T-cell (primary cell): ENCODE measurements at regions not wholly inside any gene's neighbourhood (a gene's known extent, or its start where the extent isn't known, plus 50 kb on each side); places are given as distances from the start of the nearest gene placed in this dataset.

Source experiments
- ATAC-seq, 4 experiments: fragments of 200-7000 bp in 3 of 4; fragments of 150-1000 bp in 1 of 4; cut with Tn5 transposase; replicated peaks in 1 of 4; 1 replicate in 3 of 4; 2 replicates in 1 of 4; pipeline ENCODE4 v1.10.0; 2021; ENCODE audit warnings: moderate library complexity in 3 of 4, mild to moderate bottlenecking in 2 of 4, moderate number of reproducible peaks in 1 of 4
- CTCF ChIA-PET, 2 donors: fragments of 300-600 bp; sonication (Branson Sonifier 250); formaldehyde crosslinking; loops; one replicate each; lab custom pipeline; 2022; ENCODE audit warnings: antibody characterized with exemption in 2 of 2; lab: Charles Lee
- POLR2A ChIA-PET, 2 donors: fragments of 300-600 bp; sonication (Branson Sonifier 250); formaldehyde crosslinking; loops; one replicate each; lab custom pipeline; 2022; ENCODE audit warnings: antibody characterized with exemption in 2 of 2; lab: Charles Lee
- DNase-seq, 35 experiments: peaks; one replicate each; pipeline versions ENCODE4 v3.0.0 to v3.0.0-alpha.2; 2013 to 2023
- H3K27ac ChIP-seq: one replicate; pipeline ENCODE4 v1.5.1; 2013; ENCODE audit warnings: low read length
- H3K27me3 ChIP-seq, 2 experiments: replicated peaks in 1 of 2; 1 replicate in 1 of 2; 2 replicates in 1 of 2; pipeline versions ENCODE4 v1.6.1 to v1.7.0; 2013; ENCODE audit warnings: low read length in 1 of 2, mixed read lengths in 1 of 2; ENCODE audit not compliant: control insufficient read depth in 2 of 2, insufficient read depth in 2 of 2; ENCODE audit errors: extremely low read depth in 1 of 2
- H3K36me3 ChIP-seq, 2 donors: 1 replicate in 1 of 2; 2 replicates in 1 of 2; pipeline versions ENCODE4 v1.6.1 to v1.7.0; 2013; ENCODE audit warnings: low read length in 1 of 2; ENCODE audit not compliant: control insufficient read depth in 2 of 2, insufficient read depth in 1 of 2; ENCODE audit errors: extremely low read depth in 1 of 2
- H3K4me1 ChIP-seq, 2 experiments: 1 replicate in 1 of 2; 2 replicates in 1 of 2; pipeline versions ENCODE4 v1.6.1 to v1.7.0; 2013; ENCODE audit warnings: low read length in 2 of 2, mixed read lengths in 1 of 2; ENCODE audit not compliant: insufficient read depth in 2 of 2, control insufficient read depth in 1 of 2; ENCODE audit errors: extremely low read depth in 1 of 2
- H3K4me3 ChIP-seq, 2 donors: 1 replicate in 1 of 2; 2 replicates in 1 of 2; pipeline versions ENCODE4 v1.5.1 to v1.7.0; 2013; ENCODE audit warnings: mild to moderate bottlenecking in 2 of 2, low read length in 1 of 2, moderate library complexity in 1 of 2; ENCODE audit not compliant: control insufficient read depth in 1 of 2; ENCODE audit errors: extremely low read depth in 1 of 2
- H3K9me3 ChIP-seq: 2 replicates; pipeline ENCODE4 v1.7.0; 2013
- H3K27ac Mint-ChIP-seq, 2 donors: one replicate each; pipeline ENCODE4 v1.8.0; 2020 to 2021; ENCODE audit warnings: mild to moderate bottlenecking in 2 of 2, mixed read lengths in 2 of 2
- H3K27me3 Mint-ChIP-seq, 2 donors: one replicate each; pipeline ENCODE4 v1.8.0; 2021 to 2022; ENCODE audit warnings: mixed read lengths in 2 of 2
- H3K36me3 Mint-ChIP-seq: one replicate; pipeline ENCODE4 v1.8.0; 2021; ENCODE audit warnings: mixed read lengths
- H3K4me1 Mint-ChIP-seq, 3 donors: one replicate each; pipeline ENCODE4 v1.8.0; 2020 to 2022; ENCODE audit warnings: mixed read lengths in 3 of 3, mild to moderate bottlenecking in 1 of 3
- H3K4me3 Mint-ChIP-seq, 3 donors: one replicate each; pipeline ENCODE4 v1.8.0; 2020 to 2022; ENCODE audit warnings: mild to moderate bottlenecking in 3 of 3, mixed read lengths in 3 of 3, moderate library complexity in 3 of 3
- H3K9me3 Mint-ChIP-seq, 3 donors: one replicate each; pipeline ENCODE4 v1.8.0; 2020 to 2022; ENCODE audit warnings: mixed read lengths in 3 of 3
- WGBS: methylation state at CpG from one replicate; pipeline ENCODE4 v1.1.5; 2013; ENCODE audit warnings: missing lambda C conversion rate; ENCODE audit not compliant: insufficient coverage; 5-methylcytosine and 5-hydroxymethylcytosine counted together

DNA sequence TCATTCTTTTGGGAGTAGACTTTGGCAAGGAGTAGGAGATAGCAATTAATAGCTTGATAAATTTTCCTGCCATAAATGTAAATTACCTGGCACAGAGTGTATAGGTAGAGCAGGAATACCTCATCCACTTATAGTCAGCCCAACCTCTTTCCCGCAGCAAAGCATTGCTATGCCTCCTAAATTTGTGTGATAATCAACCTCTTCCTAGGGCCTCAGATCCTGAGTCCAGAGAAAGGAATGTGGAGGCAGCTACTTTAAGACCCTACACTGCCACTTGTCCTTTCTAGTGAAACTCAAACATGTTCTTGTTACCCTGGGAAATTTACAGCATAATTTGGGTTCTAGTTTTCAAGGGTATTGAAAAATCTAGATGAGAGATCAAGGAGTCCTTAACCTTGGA is 919.0 kb downstream of the RAPGEF2 start:
- Histone ChIP-seq H3K27me3 (no peaks in the 10 kb centered on the region), H3K4me3 (no peak overlapping the region), H3K27ac (no peak overlapping the region), H3K9me3 (no peaks in the 10 kb centered on the region), H3K4me1 (no peaks in the 10 kb centered on the region), H3K36me3 (no peaks in the 10 kb centered on the region)
- 80% methylated on average over 1 of the region's 1 CpG for WGBS
- Mint-ChIP-seq H3K36me3 (no peaks in the 10 kb centered on the region), H3K4me1 (no peaks in the 10 kb centered on the region), H3K9me3 (peaks cover 14 to 39% (median 18%) of the 10 kb centered on the region in 3 donors), H3K27me3 (no peaks in the 10 kb centered on the region), H3K27ac (no peak overlapping the region), H3K4me3 (no peak overlapping the region)
- ChIA-PET CTCF (no interaction called here), POLR2A (no interaction called here)
- no peak for DNase-seq
- no peak for ATAC-seq

DNA sequence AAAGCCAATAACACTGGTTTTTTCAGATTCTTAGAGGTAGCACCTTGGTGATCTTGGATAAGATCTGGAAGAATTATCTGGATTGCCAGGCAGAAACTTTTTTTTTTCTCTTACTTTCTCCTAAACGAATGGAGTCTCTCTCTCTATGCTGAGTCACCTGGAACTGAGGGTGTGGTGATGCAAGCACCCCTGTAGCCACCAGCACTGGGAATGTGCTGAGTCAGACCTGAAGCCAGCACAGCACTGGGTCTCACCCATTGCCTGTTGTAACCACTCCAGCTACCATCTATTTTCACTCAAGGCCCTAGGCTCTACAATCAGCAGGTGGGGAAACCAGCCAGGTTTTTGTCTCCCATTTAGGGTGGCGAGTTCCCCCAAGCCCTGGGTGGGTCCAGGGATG is 923.8 kb downstream of the RAPGEF2 start:
- H3K4me1 ChIP-seq = no peaks in the 10 kb centered on the region
- no peak overlapping the region for H3K27ac ChIP-seq
- no peaks in the 10 kb centered on the region for H3K36me3 Mint-ChIP-seq
- no peaks in the 10 kb centered on the region for H3K27me3 Mint-ChIP-seq
- no peak overlapping the region for H3K4me3 Mint-ChIP-seq
- H3K36me3 ChIP-seq = no peaks in the 10 kb centered on the region
- H3K9me3 Mint-ChIP-seq = peaks cover 0 to 14% (median 2%) of the 10 kb centered on the region in 3 donors
- no peak for ATAC-seq
- no peak for DNase-seq
- no peak overlapping the region for H3K27ac Mint-ChIP-seq
- CTCF ChIA-PET = no interaction called here
- no peaks in the 10 kb centered on the region for H3K27me3 ChIP-seq
- POLR2A ChIA-PET = no interaction called here
- H3K4me3 ChIP-seq = no peak overlapping the region
- no CpG with 5 or more reads among the region's 2 CpGs for WGBS
- H3K4me1 Mint-ChIP-seq = no peaks in the 10 kb centered on the region
- no peaks in the 10 kb centered on the region for H3K9me3 ChIP-seq

DNA sequence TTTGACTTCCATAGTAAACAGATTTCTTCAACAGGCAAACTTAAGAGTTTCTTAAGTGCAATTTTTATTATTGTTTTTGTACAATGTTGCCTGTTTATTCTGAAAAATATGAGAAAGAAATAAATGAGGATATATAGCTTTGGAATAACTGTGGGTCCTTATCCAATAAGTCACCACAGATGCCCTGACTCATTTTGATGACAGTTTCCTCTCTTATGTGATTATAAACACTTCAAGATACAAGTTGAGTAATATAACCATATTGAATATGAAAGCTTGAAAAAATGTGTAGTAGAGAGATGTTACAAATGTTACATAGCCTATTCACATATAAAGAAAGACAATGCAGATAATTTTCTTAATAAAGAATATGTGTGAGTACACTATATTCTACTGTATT is 931.6 kb downstream of the RAPGEF2 start:
- DNase-seq (no peak), ATAC-seq (no peak)
- H3K4me1 Mint-ChIP-seq = no peaks in the 10 kb centered on the region
- CTCF ChIA-PET = no interaction called here
- H3K4me3 ChIP-seq = no peak overlapping the region
- H3K4me3 Mint-ChIP-seq = no peak overlapping the region
- H3K36me3 Mint-ChIP-seq = no peaks in the 10 kb centered on the region
- no peaks in the 10 kb centered on the region for H3K4me1 ChIP-seq
- peaks cover under 1% of the 10 kb centered on the region for H3K9me3 ChIP-seq
- no peak overlapping the region for H3K27ac Mint-ChIP-seq
- peaks cover 3 to 7% (median 6%) of the 10 kb centered on the region in 3 donors for H3K9me3 Mint-ChIP-seq
- POLR2A ChIA-PET = no interaction called here
- no peaks in the 10 kb centered on the region for H3K36me3 ChIP-seq
- no peak overlapping the region for H3K27ac ChIP-seq
- H3K27me3 ChIP-seq = no peaks in the 10 kb centered on the region
- no peaks in the 10 kb centered on the region for H3K27me3 Mint-ChIP-seq

DNA sequence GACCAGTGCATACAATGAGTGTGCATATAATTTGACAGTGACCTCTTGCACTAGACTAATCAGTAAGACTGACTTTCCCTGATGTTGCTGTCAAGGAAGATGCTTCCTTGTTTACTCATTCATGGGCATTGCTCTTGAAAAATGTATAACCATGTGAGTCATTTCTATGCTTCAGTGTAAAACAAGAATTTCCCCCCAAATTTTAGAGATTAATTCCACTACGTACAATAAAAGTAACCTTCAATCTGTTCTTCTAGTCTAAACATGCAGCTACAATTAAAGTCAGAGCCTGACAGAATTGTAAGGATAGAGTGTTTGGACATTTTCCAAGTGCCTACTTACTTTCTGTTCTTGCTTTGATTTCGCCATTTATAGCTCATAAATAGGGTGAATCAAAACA is 935.7 kb downstream of the RAPGEF2 start:
- no peaks in the 10 kb centered on the region for H3K4me1 ChIP-seq
- ChIA-PET POLR2A (no interaction called here), CTCF (no interaction called here)
- no peak overlapping the region for H3K27ac ChIP-seq
- no peaks in the 10 kb centered on the region for H3K36me3 ChIP-seq
- Mint-ChIP-seq H3K4me1 (no peaks in the 10 kb centered on the region), H3K27ac (no peak overlapping the region), H3K27me3 (no peaks in the 10 kb centered on the region), H3K36me3 (no peaks in the 10 kb centered on the region), H3K4me3 (no peak overlapping the region), H3K9me3 (peaks cover 3 to 7% (median 6%) of the 10 kb centered on the region in 3 donors)
- DNase-seq (no peak), ATAC-seq (no peak)
- H3K4me3 ChIP-seq = no peak overlapping the region
- 83% methylated on average over 1 of the region's 2 CpGs for WGBS
- H3K27me3 ChIP-seq = no peaks in the 10 kb centered on the region
- H3K9me3 ChIP-seq = peaks cover 2% of the 10 kb centered on the region

DNA sequence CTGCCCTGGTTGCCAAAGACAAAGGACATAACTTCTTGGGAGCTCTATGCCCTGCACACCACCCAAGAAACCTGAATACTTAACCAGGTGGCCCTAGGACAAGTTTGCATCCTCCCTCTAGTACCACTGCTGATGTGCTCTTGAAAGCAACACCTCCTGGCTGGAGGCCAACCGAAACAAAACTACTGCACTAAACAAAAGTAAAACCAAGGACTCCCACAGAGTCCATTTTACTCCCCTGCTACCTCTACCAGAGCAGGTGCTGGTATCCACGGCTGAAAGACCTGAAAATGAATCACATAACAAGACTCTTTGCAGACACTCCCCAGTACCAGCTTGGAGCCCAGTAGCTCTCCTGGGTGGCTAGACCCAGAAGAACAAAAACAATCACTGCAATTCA is 941.8 kb downstream of the RAPGEF2 start:
- Mint-ChIP-seq H3K27me3 (no peaks in the 10 kb centered on the region), H3K36me3 (no peaks in the 10 kb centered on the region), H3K9me3 (peaks cover 12 to 30% (median 22%) of the 10 kb centered on the region in 3 donors), H3K4me3 (no peak overlapping the region), H3K27ac (no peak overlapping the region), H3K4me1 (no peaks in the 10 kb centered on the region)
- H3K27me3 ChIP-seq = no peaks in the 10 kb centered on the region
- H3K4me3 ChIP-seq = no peak overlapping the region
- 63% methylated on average over 2 of the region's 2 CpGs for WGBS
- POLR2A ChIA-PET = no interaction called here
- H3K9me3 ChIP-seq = no peaks in the 10 kb centered on the region
- ATAC-seq (no peak), DNase-seq (no peak)
- no peak overlapping the region for H3K27ac ChIP-seq
- H3K4me1 ChIP-seq = no peaks in the 10 kb centered on the region
- no peaks in the 10 kb centered on the region for H3K36me3 ChIP-seq
- CTCF ChIA-PET = no interaction called here

DNA sequence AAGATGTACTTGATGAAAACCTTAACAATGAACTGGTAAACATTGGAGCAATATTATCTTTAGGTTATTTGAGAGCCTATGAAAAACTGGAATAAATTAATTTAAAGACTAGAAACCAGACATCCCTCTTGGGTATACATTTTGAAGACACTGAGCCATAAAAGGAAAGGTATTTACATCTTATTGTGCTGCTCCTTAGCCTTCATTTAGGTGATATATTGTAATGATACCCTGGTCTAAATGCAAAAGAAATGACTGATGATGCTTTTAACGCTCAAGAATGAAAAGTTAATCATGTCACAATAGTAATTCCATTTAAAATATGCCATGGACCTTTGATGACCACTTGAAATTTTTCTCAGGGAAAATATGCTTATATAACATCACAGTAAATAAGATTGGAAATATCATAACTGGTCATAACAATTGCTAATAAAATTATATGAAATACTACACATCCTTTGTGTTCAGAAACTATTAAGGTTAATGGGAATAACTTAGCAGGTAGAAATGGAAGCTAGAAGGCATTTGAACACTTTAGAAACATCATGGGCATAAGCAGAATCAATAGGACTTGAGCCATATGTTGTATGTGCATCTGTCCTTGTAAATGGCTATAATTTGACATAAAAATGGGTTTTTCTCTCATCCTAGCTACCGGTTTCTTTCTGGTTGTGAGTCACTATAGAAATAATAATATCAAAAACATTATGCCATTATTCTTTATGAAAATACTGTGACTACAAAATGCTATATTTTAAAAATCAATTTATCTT is 979.7 kb downstream of the RAPGEF2 start:
- Histone ChIP-seq H3K27me3 (no peaks in the 10 kb centered on the region), H3K9me3 (no peaks in the 10 kb centered on the region), H3K36me3 (no peaks in the 10 kb centered on the region), H3K27ac (no peak overlapping the region), H3K4me1 (no peaks in the 10 kb centered on the region), H3K4me3 (no peak overlapping the region)
- DNase-seq (no peak), ATAC-seq (no peak)
- H3K4me3 Mint-ChIP-seq = no peak overlapping the region
- H3K27ac Mint-ChIP-seq = no peak overlapping the region
- no peaks in the 10 kb centered on the region for H3K27me3 Mint-ChIP-seq
- WGBS = no CpG with 5 or more reads among the region's 2 CpGs
- POLR2A ChIA-PET = no interaction called here
- H3K9me3 Mint-ChIP-seq = peaks cover 6 to 14% (median 9%) of the 10 kb centered on the region in 3 donors
- CTCF ChIA-PET = no interaction called here
- no peaks in the 10 kb centered on the region for H3K36me3 Mint-ChIP-seq
- no peaks in the 10 kb centered on the region for H3K4me1 Mint-ChIP-seq

DNA sequence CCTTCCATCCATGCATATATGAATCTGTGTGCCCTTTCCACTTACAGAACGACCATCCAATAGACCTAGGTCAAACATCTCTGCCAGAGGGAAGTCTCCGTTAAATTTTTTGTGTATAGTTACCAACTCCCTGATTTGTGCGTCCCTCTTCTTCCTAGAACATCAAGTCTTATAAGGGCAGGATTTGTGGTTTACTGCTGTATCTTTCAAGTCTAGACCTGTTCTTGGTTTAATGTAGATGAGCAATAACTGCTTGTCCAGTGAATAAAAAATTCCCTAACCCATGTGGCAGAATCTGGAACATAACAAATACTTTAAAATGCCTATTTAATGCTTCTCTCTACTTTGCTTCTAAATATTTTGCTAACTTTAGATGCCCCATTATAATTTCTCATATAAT is 988.8 kb downstream of the RAPGEF2 start:
- H3K9me3 Mint-ChIP-seq = peaks cover 13 to 32% (median 15%) of the 10 kb centered on the region in 3 donors
- ChIA-PET CTCF (no interaction called here), POLR2A (no interaction called here)
- no peaks in the 10 kb centered on the region for H3K27me3 Mint-ChIP-seq
- no peaks in the 10 kb centered on the region for H3K4me1 Mint-ChIP-seq
- no CpG with 5 or more reads among the region's 3 CpGs for WGBS
- DNase-seq = no peak
- no peak for ATAC-seq
- Histone ChIP-seq H3K9me3 (no peaks in the 10 kb centered on the region), H3K27me3 (no peaks in the 10 kb centered on the region), H3K4me1 (no peaks in the 10 kb centered on the region), H3K27ac (no peak overlapping the region), H3K4me3 (no peak overlapping the region), H3K36me3 (no peaks in the 10 kb centered on the region)
- H3K36me3 Mint-ChIP-seq = no peaks in the 10 kb centered on the region
- H3K4me3 Mint-ChIP-seq = no peak overlapping the region
- no peak overlapping the region for H3K27ac Mint-ChIP-seq
